NCI-H69 (cell line): ENCODE measurements at regions not wholly inside any gene's neighbourhood (a gene's known extent, or its start where the extent isn't known, plus 50 kb on each side); places are given as distances from the start of the nearest gene placed in this dataset.
"Not testable (repeated sequence)": the region's sequence is repeated elsewhere in the genome, so short reads cannot be mapped to it uniquely, and the experiment has no call there.

Experiments used
- DNase-seq: peaks from one replicate; lab custom pipeline; 2025; lab: John Stamatoyannopoulos, UW

GRCh38 chr11:116335891-116336290, 436.9 kb downstream of the BUD13 start:
- DNase-seq = no peak

DNA sequence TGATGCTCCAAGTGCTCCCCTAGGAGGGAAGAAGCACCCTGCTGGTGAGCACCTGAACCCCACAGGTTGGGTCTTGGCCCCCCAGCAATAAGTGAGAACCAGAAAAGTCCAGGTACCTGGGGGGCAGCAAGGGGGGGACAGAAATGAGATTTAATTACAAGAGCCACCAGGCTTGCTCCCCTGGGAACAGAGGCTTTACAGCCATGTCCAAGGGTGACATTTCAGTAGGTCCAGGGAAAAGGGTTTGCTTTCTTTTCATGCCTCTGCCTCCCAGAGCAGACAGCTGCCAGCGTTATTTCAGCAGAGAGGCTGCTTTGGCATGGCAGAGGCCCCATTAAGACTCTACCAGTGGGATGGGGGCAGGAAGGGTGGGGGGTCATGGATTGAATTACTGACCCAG, 437.7 kb downstream of the BUD13 start:
- no peak for DNase-seq

- peak; percentile 18 for DNase-seq
Observed at GRCh38 chr11:116334596-116334995, 438.2 kb downstream of the BUD13 start.

DNA sequence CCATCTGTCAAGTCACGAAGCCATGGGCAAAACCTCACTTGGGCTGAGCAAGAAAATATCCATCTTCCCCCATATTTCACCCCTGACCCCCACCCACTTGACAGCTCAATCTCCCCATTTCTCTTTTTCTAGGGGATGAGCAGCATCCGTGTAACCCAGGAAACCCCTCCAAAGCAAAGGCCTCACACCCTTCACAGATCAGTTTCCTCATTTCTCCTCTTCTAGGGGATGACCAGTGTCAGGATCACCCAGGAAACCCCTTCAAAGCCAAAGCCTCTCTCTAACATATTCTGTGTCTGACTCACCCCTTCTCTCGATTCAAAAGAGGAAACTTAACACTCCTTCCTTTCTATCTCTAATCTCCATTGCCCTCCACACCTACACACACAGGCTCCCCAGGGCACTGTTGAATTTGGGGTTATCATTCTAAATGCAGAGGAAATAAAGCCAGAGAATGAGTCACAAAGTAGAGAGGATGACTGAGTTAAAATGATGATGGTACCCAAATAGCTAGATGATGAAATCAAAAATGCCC, 439.7 kb downstream of the BUD13 start:
- peak; percentile 66 for DNase-seq

DNA sequence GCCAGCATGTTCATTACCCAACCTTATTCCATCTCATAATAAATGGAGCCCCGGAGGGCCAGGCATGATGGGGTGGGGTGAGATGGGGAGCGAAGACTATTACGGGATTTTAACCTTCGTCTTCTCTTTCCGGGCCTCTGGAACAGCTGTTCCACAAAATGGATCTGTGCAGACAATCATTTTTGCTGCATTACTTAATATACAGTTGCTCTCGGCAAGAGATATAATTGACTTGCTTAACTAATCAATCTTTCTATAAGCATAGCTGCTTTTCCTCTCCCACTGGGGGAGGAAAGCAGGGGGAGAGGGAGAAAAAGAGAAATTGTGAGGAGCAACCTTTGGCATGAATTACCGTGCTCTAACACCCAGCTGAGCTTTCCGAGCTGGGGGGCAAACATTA, 440.4 kb downstream of the BUD13 start:
- no peak for DNase-seq

GRCh38 chr11:116331381-116331780, 441.4 kb downstream of the BUD13 start:
- DNase-seq = no peak

- no peak for DNase-seq
Observed at GRCh38 chr11:116330439-116331185, 442.2 kb downstream of the BUD13 start.

- no peak for DNase-seq
Observed at GRCh38 chr11:116329354-116330090, 443.3 kb downstream of the BUD13 start.

DNA sequence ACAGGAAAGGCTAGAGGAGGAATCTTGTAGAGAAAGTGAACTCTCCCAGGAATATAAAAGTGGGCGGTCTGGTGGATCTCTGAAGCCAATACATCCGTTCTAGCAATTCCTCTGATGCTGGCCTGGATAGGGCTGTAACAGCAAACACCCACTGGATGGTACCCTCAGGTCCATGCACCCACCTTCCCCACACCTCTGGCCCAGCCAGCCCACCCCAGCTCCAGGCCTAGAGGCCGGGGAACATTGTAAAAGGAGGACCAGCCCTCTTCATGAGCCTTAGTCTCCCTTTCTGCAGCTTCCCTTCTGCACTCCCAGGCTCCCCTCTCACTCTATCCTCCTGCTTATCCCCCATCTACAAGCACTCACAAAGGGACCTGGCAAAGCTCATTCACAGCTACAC, 443.9 kb downstream of the BUD13 start:
- no peak for DNase-seq

GRCh38 chr11:116328391-116328790, 444.4 kb downstream of the BUD13 start:
- DNase-seq = no peak

GRCh38 chr11:116326146-116326545, 446.6 kb downstream of the BUD13 start:
- no peak for DNase-seq

GRCh38 chr11:116325247-116325646, 447.5 kb downstream of the BUD13 start:
- DNase-seq = no peak

DNA sequence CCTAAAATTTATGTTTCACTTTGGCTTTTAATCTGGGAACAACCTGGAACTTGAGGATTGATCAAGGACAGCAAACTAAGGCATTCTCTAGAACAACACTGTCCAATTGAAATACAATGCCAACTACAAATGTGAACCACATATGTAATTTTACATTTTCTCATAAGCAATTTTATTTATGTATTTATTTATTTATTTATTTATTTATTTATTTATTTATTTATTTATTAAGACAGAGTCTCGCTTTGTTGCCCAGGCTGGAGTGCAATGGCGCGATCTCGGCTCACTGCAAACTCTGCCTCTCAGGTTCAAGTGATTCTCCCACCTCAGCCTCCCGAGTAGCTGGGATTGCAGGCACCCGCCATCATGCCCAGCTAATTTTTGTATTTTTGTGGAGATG, 448.7 kb downstream of the BUD13 start:
- DNase-seq = not testable (repeated sequence)

DNA sequence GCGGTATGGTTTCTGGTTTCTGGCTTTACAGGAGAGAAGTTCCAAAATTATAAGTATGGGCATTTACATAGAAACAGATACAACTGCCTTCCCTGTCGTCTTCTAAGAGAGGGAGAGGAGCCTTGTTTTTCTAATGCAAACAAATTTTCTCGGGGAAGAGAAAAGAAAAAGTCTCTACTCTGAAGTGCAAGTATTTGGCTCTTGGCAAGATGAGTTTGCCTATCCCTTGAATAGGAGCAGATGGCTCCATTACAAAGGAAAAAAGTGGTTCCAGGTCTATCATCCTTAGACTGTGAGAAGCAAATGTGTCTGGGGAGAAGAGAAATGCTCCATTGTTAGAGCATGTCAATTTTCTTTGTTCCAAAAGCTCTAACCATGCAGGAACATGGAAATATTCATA, 455.6 kb downstream of the BUD13 start:
- DNase-seq = no peak

GRCh38 chr11:116314006-116314405, 458.8 kb downstream of the BUD13 start:
- DNase-seq = no peak

GRCh38 chr11:116312570-116313391, 460.0 kb downstream of the BUD13 start:
- DNase-seq = peak; percentile 97

DNA sequence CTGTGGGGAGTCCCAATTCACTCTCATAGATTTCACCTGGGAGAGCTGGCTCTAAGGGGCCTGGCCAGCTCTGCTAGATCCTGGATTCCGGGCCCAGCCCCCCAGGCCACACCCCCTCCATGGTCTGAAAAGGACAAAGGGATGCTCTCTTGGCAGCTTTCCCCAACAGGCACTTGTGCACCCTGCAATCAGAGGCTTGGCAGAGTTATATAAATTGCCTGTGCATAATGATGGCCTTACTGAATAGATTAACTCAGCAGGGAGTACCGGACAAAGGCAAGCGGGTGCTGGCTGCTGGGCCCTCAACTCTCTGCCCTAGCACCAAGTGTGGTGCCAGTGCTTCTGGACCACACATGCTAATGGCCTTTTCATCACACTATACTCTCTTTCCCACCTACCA, 461.6 kb downstream of the BUD13 start:
- DNase-seq = peak; percentile 100

- peak; percentile 96 for DNase-seq
Observed at GRCh38 chr11:116310698-116311097, 462.1 kb downstream of the BUD13 start.

DNA sequence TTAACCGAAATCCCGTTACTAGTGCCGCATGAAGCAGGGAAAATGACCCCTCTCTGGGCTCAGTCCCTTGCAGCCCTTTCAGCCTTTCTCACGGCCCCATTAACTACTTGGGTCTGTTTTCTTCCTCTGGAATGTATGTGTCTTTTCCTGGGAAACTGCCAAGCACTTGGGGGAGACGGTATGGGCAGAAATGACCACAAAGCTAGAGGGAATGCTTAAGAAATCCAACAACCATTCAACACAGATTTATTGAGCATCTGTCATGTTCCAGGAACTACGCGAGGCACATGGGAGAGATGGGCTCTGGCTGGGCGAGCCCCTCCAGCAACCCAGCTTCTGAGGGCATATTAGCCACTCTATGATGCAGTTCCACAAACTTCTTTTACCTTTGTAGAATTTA, 462.6 kb downstream of the BUD13 start:
- DNase-seq = peak; percentile 96

GRCh38 chr11:116309446-116309845, 463.3 kb downstream of the BUD13 start:
- DNase-seq = no peak

- DNase-seq = peak; percentile 61
Observed at GRCh38 chr11:116302756-116303155, 470.0 kb downstream of the BUD13 start.

GRCh38 chr11:116301141-116301540, 471.6 kb downstream of the BUD13 start:
- DNase-seq = no peak
